Endothelial cell of umbilical vein (primary cell): ENCODE measurements at regions not wholly inside any gene's neighbourhood (a gene's known extent, or its start where the extent isn't known, plus 50 kb on each side); places are given as distances from the start of the nearest gene placed in this dataset.

Experiments used
- BruUV-seq: library from RNA; stranded (reverse); fragments of 400-500 nt; replicated peaks from 2 replicates; lab custom pipeline; 2021; lab: Mats Ljungman, UMichigan
- CTCF ChIA-PET: fragments of 300-600, 350-600 bp; sonication (Branson Sonifier 250); formaldehyde crosslinking; loops from one replicate; lab custom pipeline; 2021; ENCODE audit warnings: antibody characterized with exemption, inconsistent platforms; lab: Charles Lee
- POLR2A ChIA-PET: fragments of 300-600, 350-600 bp; sonication (Branson Sonifier 250); formaldehyde crosslinking; loops from one replicate; lab custom pipeline; 2021; ENCODE audit warnings: antibody characterized with exemption, inconsistent platforms; lab: Charles Lee
- DNase-seq: peaks from one replicate; pipeline ENCODE4 v3.0.0-alpha.2; 2011; ENCODE audit warnings: low read depth, low spot score
- FAIRE-seq: peaks from 2 replicates; lab custom pipeline; 2011; peaks lifted over from hg19 to GRCh38; lab: Jason Lieb, UNC
- H2AFZ ChIP-seq: 2 replicates; pipeline ENCODE4 v1.6.0; 2012; ENCODE audit warnings: low read depth, low read length, control low read depth, inconsistent platforms
- H3K27ac ChIP-seq: 2 replicates; pipeline ENCODE4 v1.5.1; 2011; ENCODE audit warnings: low read depth, mild to moderate bottlenecking, control low read depth, low read length, moderate library complexity; ENCODE audit not compliant: insufficient read depth
- H3K27me3 ChIP-seq, 2 experiments: 2 replicates each; pipeline versions ENCODE4 v1.6.0 to v1.6.1; 2011; ENCODE audit warnings: low read length in 2 of 2, mixed read lengths in 1 of 2; ENCODE audit not compliant: control insufficient read depth in 2 of 2, insufficient read depth in 2 of 2
- H3K36me3 ChIP-seq, 2 experiments: 2 replicates in 1 of 2; 3 replicates in 1 of 2; pipeline ENCODE4 v1.5.1; 2011; ENCODE audit warnings: low read length in 2 of 2, mild to moderate bottlenecking in 1 of 2, moderate library complexity in 1 of 2; ENCODE audit not compliant: control insufficient read depth in 2 of 2, insufficient read depth in 2 of 2; ENCODE audit errors: extremely low read depth in 1 of 2
- H3K4me1 ChIP-seq: 3 replicates; pipeline ENCODE4 v1.5.1; 2011; ENCODE audit warnings: mild to moderate bottlenecking, low read length; ENCODE audit not compliant: control insufficient read depth, insufficient read depth; ENCODE audit errors: extremely low read depth
- H3K4me2 ChIP-seq: 2 replicates; pipeline ENCODE4 v1.6.1; 2011; ENCODE audit warnings: low read length, control low read depth, mixed read lengths; ENCODE audit not compliant: insufficient read depth
- H3K4me3 ChIP-seq, 3 experiments: fragments of 200-600 bp in 1 of 3; sonication (generic), shearing (Covaris generic) in 1 of 3; replicated peaks in 1 of 3; 2 replicates each; pipeline ENCODE4 v1.5.1; 2011 to 2016; ENCODE audit warnings: control low read depth in 3 of 3, low read length in 3 of 3, mild to moderate bottlenecking in 2 of 3, inconsistent platforms in 1 of 3, low read depth in 1 of 3, moderate library complexity in 1 of 3; ENCODE audit not compliant: insufficient read depth in 1 of 3
- H3K79me2 ChIP-seq: 2 replicates; pipeline ENCODE4 v1.6.0; 2012; ENCODE audit warnings: low read length, inconsistent platforms; ENCODE audit not compliant: control insufficient read depth, insufficient read depth
- H3K9ac ChIP-seq: replicated peaks from 2 replicates; pipeline ENCODE3; 2011; ENCODE audit warnings: low read length, control low read depth; ENCODE audit not compliant: insufficient read depth; ENCODE audit errors: extremely low read depth
- H3K9me1 ChIP-seq: replicated peaks from 3 replicates; pipeline ENCODE4 v1.6.0; 2011; ENCODE audit warnings: mild to moderate bottlenecking, low read length; ENCODE audit not compliant: control insufficient read depth, insufficient read depth; ENCODE audit errors: extremely low read depth
- H3K9me3 ChIP-seq: replicated peaks from 2 replicates; pipeline ENCODE4 v1.5.1; 2012; ENCODE audit warnings: low read length, inconsistent platforms; ENCODE audit not compliant: control insufficient read depth, insufficient read depth
- H4K20me1 ChIP-seq: replicated peaks from 2 replicates; pipeline ENCODE3; 2011; ENCODE audit warnings: mild to moderate bottlenecking, low read length; ENCODE audit not compliant: control insufficient read depth, insufficient read depth; ENCODE audit errors: extremely low read depth
- EZH2 ChIP-seq: IDR thresholded peaks from 2 replicates; pipeline ENCODE4 v1.6.1; 2012; ENCODE audit warnings: borderline replicate concordance, low read depth, mild to moderate bottlenecking, moderate library complexity, low read length, inconsistent platforms; ENCODE audit not compliant: severe bottlenecking
- FOS ChIP-seq: IDR thresholded peaks from 2 replicates; pipeline ENCODE4 v1.6.1; 2011; ENCODE audit warnings: mild to moderate bottlenecking, low read length, moderate library complexity, borderline replicate concordance; ENCODE audit not compliant: insufficient read depth
- GATA2 ChIP-seq: IDR thresholded peaks from 2 replicates; pipeline ENCODE4 v1.7.0; 2011; ENCODE audit warnings: low read depth, mild to moderate bottlenecking, moderate library complexity, mixed read lengths, low read length; ENCODE audit not compliant: insufficient read length, insufficient read depth
- JUN ChIP-seq: IDR thresholded peaks from 2 replicates; pipeline ENCODE4 v1.6.1; 2011; ENCODE audit warnings: borderline replicate concordance, low read depth; ENCODE audit not compliant: insufficient read length, insufficient read depth
- MYC ChIP-seq: IDR thresholded peaks from one replicate; pipeline ENCODE4 v1.6.1; 2011; ENCODE audit warnings: mild to moderate bottlenecking, low read depth, low read length
- POLR2A ChIP-seq: IDR thresholded peaks from 2 replicates; pipeline ENCODE4 v1.6.1; 2012; ENCODE audit warnings: low read depth, mild to moderate bottlenecking, control low read depth, low read length
- POLR2AphosphoS5 ChIP-seq: IDR thresholded peaks from 2 replicates; pipeline ENCODE4 v1.6.1; 2012; ENCODE audit warnings: low read depth, mild to moderate bottlenecking, control low read depth, low read length, moderate library complexity; ENCODE audit not compliant: insufficient read depth
- dilution Hi-C: fragments of 300-500 bp; cut with MboI; formaldehyde crosslinking; loops from one replicate; pipeline ENCODE4 v1.15.0; 2019; ENCODE audit warnings: low sequenced_read_pairs; ENCODE audit not compliant: extremely low pct_ligation_motif_present
- intact Hi-C: fragments of 100-400 bp; cut with micrococcal nuclease; formaldehyde crosslinking; loops from one replicate; pipeline ENCODE4 v1.10.0; 2022
- TF ChIP-seq, protein P1 (sequence below): IDR thresholded peaks from 2 replicates; pipeline ENCODE4 v1.6.1; 2011; ENCODE audit not compliant: insufficient read depth, insufficient read length
- TF ChIP-seq, protein P2 (sequence below), 2 donors: IDR thresholded peaks; 1 replicate in 1 of 2; 2 replicates in 1 of 2; pipeline ENCODE4 v1.5.1; 2011; ENCODE audit warnings: low read length in 2 of 2, mild to moderate bottlenecking in 2 of 2, moderate library complexity in 2 of 2, control low read depth in 1 of 2, inconsistent platforms in 1 of 2, low read depth in 1 of 2; ENCODE audit not compliant: insufficient read depth in 1 of 2; ENCODE audit errors: extremely low read depth in 1 of 2

- H3K4me3 ChIP-seq: no peak overlapping the region
- no peak overlapping the region for H3K27ac ChIP-seq
- intact Hi-C loops: no loop called here
- no peak for TF ChIP-seq JUN
- TF ChIP-seq, protein P1, sequence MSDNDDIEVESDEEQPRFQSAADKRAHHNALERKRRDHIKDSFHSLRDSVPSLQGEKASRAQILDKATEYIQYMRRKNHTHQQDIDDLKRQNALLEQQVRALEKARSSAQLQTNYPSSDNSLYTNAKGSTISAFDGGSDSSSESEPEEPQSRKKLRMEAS: no peak
- TF ChIP-seq GATA2: no peak
- no peak for TF ChIP-seq POLR2A
- no peak for TF ChIP-seq MYC
- TF ChIP-seq, protein P2, sequence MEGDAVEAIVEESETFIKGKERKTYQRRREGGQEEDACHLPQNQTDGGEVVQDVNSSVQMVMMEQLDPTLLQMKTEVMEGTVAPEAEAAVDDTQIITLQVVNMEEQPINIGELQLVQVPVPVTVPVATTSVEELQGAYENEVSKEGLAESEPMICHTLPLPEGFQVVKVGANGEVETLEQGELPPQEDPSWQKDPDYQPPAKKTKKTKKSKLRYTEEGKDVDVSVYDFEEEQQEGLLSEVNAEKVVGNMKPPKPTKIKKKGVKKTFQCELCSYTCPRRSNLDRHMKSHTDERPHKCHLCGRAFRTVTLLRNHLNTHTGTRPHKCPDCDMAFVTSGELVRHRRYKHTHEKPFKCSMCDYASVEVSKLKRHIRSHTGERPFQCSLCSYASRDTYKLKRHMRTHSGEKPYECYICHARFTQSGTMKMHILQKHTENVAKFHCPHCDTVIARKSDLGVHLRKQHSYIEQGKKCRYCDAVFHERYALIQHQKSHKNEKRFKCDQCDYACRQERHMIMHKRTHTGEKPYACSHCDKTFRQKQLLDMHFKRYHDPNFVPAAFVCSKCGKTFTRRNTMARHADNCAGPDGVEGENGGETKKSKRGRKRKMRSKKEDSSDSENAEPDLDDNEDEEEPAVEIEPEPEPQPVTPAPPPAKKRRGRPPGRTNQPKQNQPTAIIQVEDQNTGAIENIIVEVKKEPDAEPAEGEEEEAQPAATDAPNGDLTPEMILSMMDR (IDR thresholded peaks at IDR 0.05; ENCODE audit: extremely low read depth in 1 of 2, insufficient read depth in 1 of 2, low read depth in 1 of 2, low read length in 2 of 2): no peak
- TF ChIP-seq EZH2: no peak
- TF ChIP-seq FOS: no peak
- no peak for TF ChIP-seq POLR2AphosphoS5
- no TSS peak for BruUV-seq
- DNase-seq (no peak), FAIRE-seq (no peak)
- H3K27me3 ChIP-seq: no peaks in the 10 kb centered on the region
- ChIA-PET POLR2A (no interaction called here), CTCF (no interaction called here)
- H3K9me3 ChIP-seq: no peaks in the 10 kb centered on the region
- no peak overlapping the region for H3K4me2 ChIP-seq
- H3K36me3 ChIP-seq: no peaks in the 10 kb centered on the region
- H3K9me1 ChIP-seq: no peaks in the 10 kb centered on the region
- dilution Hi-C loops: no loop called here
- no peaks in the 10 kb centered on the region for H3K79me2 ChIP-seq
- no peaks in the 10 kb centered on the region for H4K20me1 ChIP-seq
- no peak overlapping the region for H2AFZ ChIP-seq
- no peaks in the 10 kb centered on the region for H3K4me1 ChIP-seq
- no peak overlapping the region for H3K9ac ChIP-seq
Measured at GRCh38 chr11:92477686-92478085, 253.1 kb downstream of the FAT3 start.
